Stomach (tissue), 8 donors: ENCODE measurements at regions not wholly inside any gene's neighbourhood (a gene's known extent, or its start where the extent isn't known, plus 50 kb on each side); places are given as distances from the start of the nearest gene placed in this dataset.

Source experiments
- DNase-seq, 2 donors: peaks; one replicate each; pipeline versions ENCODE4 v3.0.0 to v3.0.0-alpha.2; 2013 to 2019
- H3K27ac ChIP-seq, 5 donors: fragments of 200-600 bp in 4 of 5; sonication (generic) in 4 of 5; one replicate each; pipeline ENCODE4 v1.5.1; 2013 to 2019; ENCODE audit warnings: mild to moderate bottlenecking in 1 of 5, moderate library complexity in 1 of 5
- H3K27me3 ChIP-seq, 3 donors: fragments of 200-600 bp; sonication (generic); one replicate each; pipeline ENCODE4 v1.5.1; 2017 to 2019; ENCODE audit warnings: mixed run types in 1 of 3
- H3K36me3 ChIP-seq, 4 donors: fragments of 200-600 bp; sonication (generic); 1 replicate in 3 of 4; 2 replicates in 1 of 4; pipeline ENCODE4 v1.5.1; 2016 to 2019
- H3K4me1 ChIP-seq, 4 donors: fragments of 200-600 bp; sonication (generic); one replicate each; pipeline ENCODE4 v1.5.1; 2016 to 2019
- H3K4me3 ChIP-seq, 4 donors: fragments of 200-600 bp; sonication (generic) in 3 of 4; one replicate each; pipeline ENCODE4 v1.5.1; 2016 to 2019; ENCODE audit warnings: mild to moderate bottlenecking in 1 of 4
- H3K9me3 ChIP-seq, 4 donors: fragments of 200-600 bp; sonication (generic); one replicate each; pipeline ENCODE4 v1.5.1; 2016 to 2019
- EP300 ChIP-seq: sonication (generic); formaldehyde crosslinking; IDR thresholded peaks from one replicate; pipeline ENCODE4 v1.6.1; 2017; ENCODE audit warnings: antibody characterized with exemption
- POLR2A ChIP-seq, 4 donors: fragments of 450-650 bp; IDR thresholded peaks; one replicate each; pipeline ENCODE4 v1.6.1; 2016; ENCODE audit warnings: antibody characterized with exemption in 4 of 4, control low read depth in 2 of 4, mild to moderate bottlenecking in 1 of 4, moderate library complexity in 1 of 4
- POLR2AphosphoS5 ChIP-seq, 3 donors: sonication (generic); formaldehyde crosslinking; IDR thresholded peaks; one replicate each; pipeline ENCODE4 v1.6.1; 2016; ENCODE audit warnings: antibody characterized with exemption in 3 of 3
- WGBS, 5 donors: extraction: QIAGEN DNeasy Blood & Tissue Kit in 3 of 5; methylation state at CpG; one replicate each; pipeline versions ENCODE4 v1.1.5 to v1.1.7; 2013 to 2018; 5-methylcytosine and 5-hydroxymethylcytosine counted together
- intact Hi-C: fragments of 100-400 bp; cut with DNase I; formaldehyde crosslinking; loops from one replicate; pipeline ENCODE4 v1.15.1; 2023; ENCODE audit warnings: low total_unique reads
- TF ChIP-seq, protein P1 (sequence below), 7 experiments: fragments of 450-650 bp in 4 of 7; fragments of 200-600 bp in 3 of 7; sonication (generic) in 3 of 7; IDR thresholded peaks; one replicate each; pipeline ENCODE4 v1.5.1; 2016 to 2019; ENCODE audit warnings: antibody characterized with exemption in 7 of 7, control low read depth in 2 of 7, mild to moderate bottlenecking in 1 of 7
- donor health status: healthy with polysubstance abuse.
- donor health status: Bipolar disorder and iron deficiency.
- donor health status: healthy.

GRCh38 chr12:42761601-42762350 lies 172.2 kb upstream of the PRICKLE1 start:
- Histone ChIP-seq H3K36me3 (no peaks in the 10 kb centered on the region), H3K4me3 (no peak overlapping the region), H3K9me3 (no peaks in the 10 kb centered on the region), H3K27ac (no peak overlapping the region), H3K4me1 (peaks cover 0 to 6% (median 1%) of the 10 kb centered on the region in 4 donors), H3K27me3 (no peaks in the 10 kb centered on the region)
- WGBS, 5 donors, result 66 to 85% (median 78%) methylated on average over 4 of the region's 4 CpGs
- intact Hi-C loops, result no loop called here
- DNase-seq, result no peak
- no peak for TF ChIP-seq POLR2AphosphoS5 (IDR thresholded peaks at IDR 0.05)
- TF ChIP-seq, protein P1, sequence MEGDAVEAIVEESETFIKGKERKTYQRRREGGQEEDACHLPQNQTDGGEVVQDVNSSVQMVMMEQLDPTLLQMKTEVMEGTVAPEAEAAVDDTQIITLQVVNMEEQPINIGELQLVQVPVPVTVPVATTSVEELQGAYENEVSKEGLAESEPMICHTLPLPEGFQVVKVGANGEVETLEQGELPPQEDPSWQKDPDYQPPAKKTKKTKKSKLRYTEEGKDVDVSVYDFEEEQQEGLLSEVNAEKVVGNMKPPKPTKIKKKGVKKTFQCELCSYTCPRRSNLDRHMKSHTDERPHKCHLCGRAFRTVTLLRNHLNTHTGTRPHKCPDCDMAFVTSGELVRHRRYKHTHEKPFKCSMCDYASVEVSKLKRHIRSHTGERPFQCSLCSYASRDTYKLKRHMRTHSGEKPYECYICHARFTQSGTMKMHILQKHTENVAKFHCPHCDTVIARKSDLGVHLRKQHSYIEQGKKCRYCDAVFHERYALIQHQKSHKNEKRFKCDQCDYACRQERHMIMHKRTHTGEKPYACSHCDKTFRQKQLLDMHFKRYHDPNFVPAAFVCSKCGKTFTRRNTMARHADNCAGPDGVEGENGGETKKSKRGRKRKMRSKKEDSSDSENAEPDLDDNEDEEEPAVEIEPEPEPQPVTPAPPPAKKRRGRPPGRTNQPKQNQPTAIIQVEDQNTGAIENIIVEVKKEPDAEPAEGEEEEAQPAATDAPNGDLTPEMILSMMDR (IDR thresholded peaks at IDR 0.05), result no peak
- TF ChIP-seq POLR2A (IDR thresholded peaks at IDR 0.05), result no peak
- no peak for TF ChIP-seq EP300

DNA sequence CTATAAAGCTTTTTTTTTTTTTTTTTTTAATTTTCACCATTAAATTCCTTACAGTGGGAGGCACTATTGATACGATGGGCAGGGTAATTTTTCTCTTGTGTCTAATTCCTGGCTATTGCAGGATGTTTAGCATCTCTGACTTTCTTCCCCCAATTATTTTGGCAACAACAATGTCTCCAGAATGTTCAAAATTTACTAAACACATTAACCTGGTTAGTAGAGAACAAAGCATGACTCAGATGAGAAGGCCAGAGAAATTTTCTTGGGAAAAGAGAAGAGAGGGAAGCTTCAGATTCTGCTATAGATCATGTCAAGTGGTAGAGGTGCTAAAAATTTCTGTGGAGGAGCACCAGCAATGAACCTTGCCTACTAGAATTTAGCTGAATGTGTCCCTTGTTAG lies 171.5 kb upstream of the PRICKLE1 start:
- H3K4me3 ChIP-seq, result no peak overlapping the region
- H3K36me3 ChIP-seq, result no peaks in the 10 kb centered on the region
- no peak for DNase-seq
- no peaks in the 10 kb centered on the region for H3K27me3 ChIP-seq
- H3K27ac ChIP-seq, result no peak overlapping the region
- no peaks in the 10 kb centered on the region for H3K9me3 ChIP-seq
- peaks cover 0 to 6% (median 1%) of the 10 kb centered on the region in 4 donors for H3K4me1 ChIP-seq
- TF ChIP-seq, protein P1 (IDR thresholded peaks at IDR 0.05), result no peak
- no peak for TF ChIP-seq EP300
- 73 to 90% (median 82%) methylated on average over 1 of the region's 1 CpG for WGBS, 5 donors
- intact Hi-C loops, result no loop called here

GRCh38 chr12:42760550-42760949 lies 171.0 kb upstream of the PRICKLE1 start:
- peaks cover 0 to 6% (median 1%) of the 10 kb centered on the region in 4 donors for H3K4me1 ChIP-seq
- H3K9me3 ChIP-seq, result no peaks in the 10 kb centered on the region
- no peaks in the 10 kb centered on the region for H3K36me3 ChIP-seq
- no peak overlapping the region for H3K27ac ChIP-seq
- intact Hi-C loops, result no loop called here
- TF ChIP-seq POLR2A (IDR thresholded peaks at IDR 0.05) (no peak), POLR2AphosphoS5 (IDR thresholded peaks at IDR 0.05) (no peak), EP300 (no peak)
- TF ChIP-seq, protein P1 (IDR thresholded peaks at IDR 0.05), result no peak
- H3K4me3 ChIP-seq, result no peak overlapping the region
- DNase-seq, result no peak
- no peaks in the 10 kb centered on the region for H3K27me3 ChIP-seq

DNA sequence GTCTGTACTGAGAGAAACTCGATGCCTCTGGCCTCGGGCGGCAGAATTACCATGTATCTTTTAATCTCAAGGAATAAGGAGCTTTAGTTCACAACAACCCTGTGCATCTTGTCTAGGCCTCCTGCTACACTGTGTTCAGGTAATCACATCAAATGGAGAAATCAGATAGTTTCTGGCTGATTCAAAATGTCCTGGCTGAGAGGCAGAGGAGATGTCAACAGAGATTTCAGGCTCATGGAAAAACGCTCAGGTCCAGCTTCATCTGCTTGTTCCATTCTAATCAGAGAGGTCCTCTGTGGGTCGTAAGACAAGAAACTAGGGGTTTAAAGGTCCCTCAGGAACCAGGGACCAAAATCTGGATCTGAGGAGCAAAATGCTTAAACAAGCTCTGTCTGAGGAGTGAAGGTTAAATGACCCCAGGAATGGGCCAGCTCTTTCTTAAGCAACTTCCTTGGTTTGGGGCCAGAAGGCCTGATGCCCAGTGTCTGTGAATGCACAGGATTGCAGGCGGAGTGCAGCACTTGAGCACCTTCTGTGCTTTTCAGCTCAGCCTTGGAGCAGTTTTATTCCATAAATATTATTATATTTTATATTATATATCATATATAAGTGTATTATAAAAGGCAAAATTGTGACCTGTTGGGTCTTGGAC lies 170.2 kb upstream of the PRICKLE1 start:
- Histone ChIP-seq H3K9me3 (no peaks in the 10 kb centered on the region), H3K36me3 (no peaks in the 10 kb centered on the region), H3K4me1 (peaks cover 0 to 6% (median 1%) of the 10 kb centered on the region in 4 donors), H3K27ac (no peak overlapping the region), H3K27me3 (no peaks in the 10 kb centered on the region), H3K4me3 (no peak overlapping the region)
- 72 to 82% (median 79%) methylated on average over 6 of the region's 6 CpGs for WGBS, 5 donors
- intact Hi-C loops, result no loop called here
- peak; percentile 31 to 53 for DNase-seq
- TF ChIP-seq, protein P1 (IDR thresholded peaks at IDR 0.05), result no peak
- TF ChIP-seq POLR2A (IDR thresholded peaks at IDR 0.05), result no peak
- no peak for TF ChIP-seq EP300
- TF ChIP-seq POLR2AphosphoS5 (IDR thresholded peaks at IDR 0.05), result no peak
